ENCODE measurements at regions not wholly inside any gene's neighbourhood (a gene's known extent, or its start where the extent isn't known, plus 50 kb on each side); places are given as distances from the start of the nearest gene placed in this dataset.

DNA sequence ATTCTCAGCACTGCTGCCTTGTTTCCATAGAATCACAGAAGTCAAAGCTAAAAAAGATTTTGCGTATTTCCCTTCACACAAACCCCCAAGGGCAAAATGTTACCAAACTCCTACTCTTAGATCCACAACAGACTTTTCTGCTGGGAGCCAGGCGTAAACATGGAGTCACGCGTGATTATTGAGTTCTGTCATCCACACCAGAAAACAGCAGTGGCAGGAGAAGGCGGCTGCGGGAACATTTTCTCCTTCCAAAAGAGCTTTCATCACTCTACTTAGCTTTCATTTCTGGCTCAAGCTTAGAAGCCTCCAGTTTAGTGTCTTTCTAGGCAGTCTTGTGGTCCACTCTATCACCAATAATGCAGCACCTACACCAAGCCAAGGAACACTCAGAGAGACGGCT is 712.9 kb upstream of the NRP1 start:
- TF ChIP-seq, protein P1, sequence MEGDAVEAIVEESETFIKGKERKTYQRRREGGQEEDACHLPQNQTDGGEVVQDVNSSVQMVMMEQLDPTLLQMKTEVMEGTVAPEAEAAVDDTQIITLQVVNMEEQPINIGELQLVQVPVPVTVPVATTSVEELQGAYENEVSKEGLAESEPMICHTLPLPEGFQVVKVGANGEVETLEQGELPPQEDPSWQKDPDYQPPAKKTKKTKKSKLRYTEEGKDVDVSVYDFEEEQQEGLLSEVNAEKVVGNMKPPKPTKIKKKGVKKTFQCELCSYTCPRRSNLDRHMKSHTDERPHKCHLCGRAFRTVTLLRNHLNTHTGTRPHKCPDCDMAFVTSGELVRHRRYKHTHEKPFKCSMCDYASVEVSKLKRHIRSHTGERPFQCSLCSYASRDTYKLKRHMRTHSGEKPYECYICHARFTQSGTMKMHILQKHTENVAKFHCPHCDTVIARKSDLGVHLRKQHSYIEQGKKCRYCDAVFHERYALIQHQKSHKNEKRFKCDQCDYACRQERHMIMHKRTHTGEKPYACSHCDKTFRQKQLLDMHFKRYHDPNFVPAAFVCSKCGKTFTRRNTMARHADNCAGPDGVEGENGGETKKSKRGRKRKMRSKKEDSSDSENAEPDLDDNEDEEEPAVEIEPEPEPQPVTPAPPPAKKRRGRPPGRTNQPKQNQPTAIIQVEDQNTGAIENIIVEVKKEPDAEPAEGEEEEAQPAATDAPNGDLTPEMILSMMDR (IDR thresholded peaks at IDR 0.05): no peak
- no peak for TF ChIP-seq POLR2A (IDR thresholded peaks at IDR 0.05)

Data from adrenal gland (tissue), 5 donors.